ENCODE measurements at regions not wholly inside any gene's neighbourhood (a gene's known extent, or its start where the extent isn't known, plus 50 kb on each side); places are given as distances from the start of the nearest gene placed in this dataset.
"Not testable (repeated sequence)": the region's sequence is repeated elsewhere in the genome, so short reads cannot be mapped to it uniquely, and the experiment has no call there.

- Histone ChIP-seq H3K27me3 (no peaks in the 10 kb centered on the region), H3K9me3 (no peaks in the 10 kb centered on the region), H3K36me3 (no peaks in the 10 kb centered on the region), H3K27ac (no peak overlapping the region), H3K4me1 (no peaks in the 10 kb centered on the region), H3K4me3 (no peak overlapping the region)
- no peak for DNase-seq
- TF ChIP-seq CTCF (IDR thresholded peaks at IDR 0.05) (no peak), POLR2A (IDR thresholded peaks at IDR 0.05) (no peak)
- 64% methylated on average over 10 of the region's 10 CpGs for WGBS (ENCODE audit: insufficient coverage, low coverage, low lambda C conversion rate, missing lambda C conversion rate)
- no peak for ATAC-seq
- intact Hi-C loops (cut with DNase I) = no loop called here
Measured at GRCh38 chr7:153951316-153951715, 100.9 kb upstream of the DPP6 start.

GRCh38 chr7:153954477-153954876, 97.7 kb upstream of the DPP6 start:
- DNase-seq (no peak), ATAC-seq (no peak)
- H3K27me3 ChIP-seq = no peaks in the 10 kb centered on the region
- H3K9me3 ChIP-seq = no peaks in the 10 kb centered on the region
- H3K36me3 ChIP-seq = no peaks in the 10 kb centered on the region
- H3K27ac ChIP-seq = no peak overlapping the region
- TF ChIP-seq POLR2A (IDR thresholded peaks at IDR 0.05) (no peak), CTCF (IDR thresholded peaks at IDR 0.05) (no peak)
- 80% methylated on average over 4 of the region's 4 CpGs for WGBS (ENCODE audit: insufficient coverage, low coverage, low lambda C conversion rate, missing lambda C conversion rate)
- intact Hi-C loops (cut with DNase I) = no loop called here
- no peak overlapping the region for H3K4me3 ChIP-seq
- no peaks in the 10 kb centered on the region for H3K4me1 ChIP-seq

GRCh38 chr7:153957677-153958076, 94.5 kb upstream of the DPP6 start:
- intact Hi-C loops (cut with DNase I); H3K36me3 ChIP-seq; H3K27me3 ChIP-seq; H3K4me1 ChIP-seq; H3K27ac ChIP-seq; H3K9me3 ChIP-seq; DNase-seq; H3K4me3 ChIP-seq; ATAC-seq: not testable (repeated sequence)
- WGBS (ENCODE audit: insufficient coverage, low coverage, low lambda C conversion rate, missing lambda C conversion rate) = 75% methylated on average over 4 of the region's 5 CpGs

GRCh38 chr7:153958381-153958780, 93.8 kb upstream of the DPP6 start:
- intact Hi-C loops (cut with DNase I); H3K4me1 ChIP-seq; ATAC-seq; DNase-seq; H3K27me3 ChIP-seq; H3K9me3 ChIP-seq; H3K4me3 ChIP-seq; H3K36me3 ChIP-seq; H3K27ac ChIP-seq: not testable (repeated sequence)
- WGBS (ENCODE audit: insufficient coverage, low coverage, low lambda C conversion rate, missing lambda C conversion rate) = 0% methylated on average over 1 of the region's 6 CpGs

- H3K4me1 ChIP-seq; DNase-seq; H3K27me3 ChIP-seq; H3K36me3 ChIP-seq; H3K27ac ChIP-seq; ATAC-seq; H3K4me3 ChIP-seq; intact Hi-C loops (cut with DNase I); H3K9me3 ChIP-seq: not testable (repeated sequence)
- WGBS (ENCODE audit: insufficient coverage, low coverage, low lambda C conversion rate, missing lambda C conversion rate) = 49% methylated on average over 3 of the region's 6 CpGs
Measured at GRCh38 chr7:153958789-153959188, 93.4 kb upstream of the DPP6 start.

- H3K4me1 ChIP-seq; H3K4me3 ChIP-seq; DNase-seq; intact Hi-C loops (cut with DNase I); H3K36me3 ChIP-seq; H3K9me3 ChIP-seq; H3K27me3 ChIP-seq; ATAC-seq; H3K27ac ChIP-seq: not testable (repeated sequence)
- WGBS (ENCODE audit: insufficient coverage, low coverage, low lambda C conversion rate, missing lambda C conversion rate) = 52% methylated on average over 3 of the region's 6 CpGs
Measured at GRCh38 chr7:153964481-153965112, 87.6 kb upstream of the DPP6 start.

GRCh38 chr7:153969016-153969415, 83.2 kb upstream of the DPP6 start:
- H3K27ac ChIP-seq; DNase-seq; H3K9me3 ChIP-seq; intact Hi-C loops (cut with DNase I); ATAC-seq; H3K4me1 ChIP-seq; H3K36me3 ChIP-seq; H3K4me3 ChIP-seq; H3K27me3 ChIP-seq: not testable (repeated sequence)
- 16% methylated on average over 2 of the region's 4 CpGs for WGBS (ENCODE audit: insufficient coverage, low coverage, low lambda C conversion rate, missing lambda C conversion rate)

GRCh38 chr7:153974603-153975002, 77.6 kb upstream of the DPP6 start:
- intact Hi-C loops (cut with DNase I); H3K27me3 ChIP-seq; ATAC-seq; DNase-seq; H3K4me3 ChIP-seq; H3K9me3 ChIP-seq; H3K27ac ChIP-seq; H3K4me1 ChIP-seq; H3K36me3 ChIP-seq: not testable (repeated sequence)
- WGBS (ENCODE audit: insufficient coverage, low coverage, low lambda C conversion rate, missing lambda C conversion rate) = 35% methylated on average over 6 of the region's 6 CpGs

GRCh38 chr7:153976745-153977144, 75.5 kb upstream of the DPP6 start:
- intact Hi-C loops (cut with DNase I); H3K36me3 ChIP-seq; ATAC-seq; H3K4me3 ChIP-seq; DNase-seq; H3K9me3 ChIP-seq; H3K4me1 ChIP-seq; H3K27me3 ChIP-seq; H3K27ac ChIP-seq: not testable (repeated sequence)
- WGBS (ENCODE audit: insufficient coverage, low coverage, low lambda C conversion rate, missing lambda C conversion rate) = 0% methylated on average over 1 of the region's 6 CpGs

- H3K9me3 ChIP-seq; H3K4me3 ChIP-seq; H3K36me3 ChIP-seq; H3K27ac ChIP-seq; intact Hi-C loops (cut with DNase I); ATAC-seq; DNase-seq; H3K27me3 ChIP-seq; H3K4me1 ChIP-seq: not testable (repeated sequence)
- WGBS (ENCODE audit: insufficient coverage, low coverage, low lambda C conversion rate, missing lambda C conversion rate) = 0% methylated on average over 1 of the region's 6 CpGs
Measured at GRCh38 chr7:153983186-153983585, 69.0 kb upstream of the DPP6 start.
